Left ventricle myocardium inferior (tissue), 1 donor: ENCODE measurements at regions not wholly inside any gene's neighbourhood (a gene's known extent, or its start where the extent isn't known, plus 50 kb on each side); places are given as distances from the start of the nearest gene placed in this dataset.

Experiments used
- DNase-seq: peaks from one replicate; pipeline ENCODE4 v3.0.0-alpha.2; 2020
- H3K27ac ChIP-seq: fragments of 200-600 bp; replicated peaks from 2 replicates; pipeline ENCODE4 v1.8.0; 2021
- H3K27me3 ChIP-seq: fragments of 200-600 bp; 2 replicates; pipeline ENCODE4 v1.8.0; 2021; ENCODE audit warnings: low read depth
- H3K36me3 ChIP-seq: fragments of 200-600 bp; 2 replicates; pipeline ENCODE4 v1.8.0; 2021
- H3K4me1 ChIP-seq: fragments of 200-600 bp; 2 replicates; pipeline ENCODE4 v1.8.0; 2021
- H3K4me3 ChIP-seq: fragments of 200-600 bp; 2 replicates; pipeline ENCODE4 v1.8.0; 2021; ENCODE audit warnings: mild to moderate bottlenecking, moderate library complexity
- H3K9me3 ChIP-seq: fragments of 200-600 bp; replicated peaks from 2 replicates; pipeline ENCODE4 v1.8.0; 2021
- intact Hi-C: fragments of 100-400 bp; cut with micrococcal nuclease; formaldehyde crosslinking; loops from one replicate; pipeline ENCODE4 v1.11.0; 2022
- TF ChIP-seq, protein P1 (sequence below): fragments of 200-600 bp; IDR thresholded peaks from 2 replicates; pipeline ENCODE4 v1.8.0; 2021; ENCODE audit warnings: antibody characterized with exemption, mild to moderate bottlenecking, borderline replicate concordance
- donor health status: DM: no; HTN: yes; CAD: no; lungs with severe emphysema.

DNA sequence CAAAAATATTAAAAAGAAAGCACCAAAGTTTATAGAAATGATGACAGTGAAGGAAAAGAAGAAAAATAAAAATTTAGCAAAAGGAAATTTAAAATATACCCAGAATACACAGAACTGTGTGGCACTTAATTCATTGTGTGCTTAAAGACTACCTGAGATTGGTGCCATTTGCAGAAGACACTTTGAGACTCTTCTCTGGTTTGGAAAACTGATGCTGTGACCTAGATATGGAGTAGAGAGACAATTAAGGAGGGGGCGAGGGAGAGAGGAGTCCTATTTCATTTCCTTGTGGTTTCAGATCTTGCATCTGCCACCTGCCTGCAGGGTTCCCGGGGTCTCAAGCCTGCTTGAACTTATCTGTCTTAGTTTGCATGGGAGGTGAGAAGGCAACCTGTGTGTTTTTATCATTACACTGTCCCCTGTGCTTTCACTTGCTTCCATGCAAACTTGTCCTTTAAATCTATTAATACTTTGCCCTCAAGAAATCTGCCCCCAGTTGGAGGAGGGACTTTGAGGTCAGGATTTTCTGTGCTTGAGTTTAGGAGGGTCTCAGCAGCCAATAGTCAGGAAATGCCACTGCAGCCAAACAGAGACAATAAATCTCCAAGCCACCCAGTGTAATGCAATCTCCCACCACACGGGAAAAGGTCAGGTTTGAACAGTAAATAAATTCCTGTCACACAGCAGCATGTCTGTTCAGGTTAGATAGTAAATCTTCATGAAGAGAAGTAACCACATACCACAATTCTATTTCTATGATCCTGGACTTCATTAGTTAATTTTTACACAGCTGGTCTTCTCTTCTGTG is 119.4 kb downstream of the CAND1 start:
- TF ChIP-seq, protein P1, sequence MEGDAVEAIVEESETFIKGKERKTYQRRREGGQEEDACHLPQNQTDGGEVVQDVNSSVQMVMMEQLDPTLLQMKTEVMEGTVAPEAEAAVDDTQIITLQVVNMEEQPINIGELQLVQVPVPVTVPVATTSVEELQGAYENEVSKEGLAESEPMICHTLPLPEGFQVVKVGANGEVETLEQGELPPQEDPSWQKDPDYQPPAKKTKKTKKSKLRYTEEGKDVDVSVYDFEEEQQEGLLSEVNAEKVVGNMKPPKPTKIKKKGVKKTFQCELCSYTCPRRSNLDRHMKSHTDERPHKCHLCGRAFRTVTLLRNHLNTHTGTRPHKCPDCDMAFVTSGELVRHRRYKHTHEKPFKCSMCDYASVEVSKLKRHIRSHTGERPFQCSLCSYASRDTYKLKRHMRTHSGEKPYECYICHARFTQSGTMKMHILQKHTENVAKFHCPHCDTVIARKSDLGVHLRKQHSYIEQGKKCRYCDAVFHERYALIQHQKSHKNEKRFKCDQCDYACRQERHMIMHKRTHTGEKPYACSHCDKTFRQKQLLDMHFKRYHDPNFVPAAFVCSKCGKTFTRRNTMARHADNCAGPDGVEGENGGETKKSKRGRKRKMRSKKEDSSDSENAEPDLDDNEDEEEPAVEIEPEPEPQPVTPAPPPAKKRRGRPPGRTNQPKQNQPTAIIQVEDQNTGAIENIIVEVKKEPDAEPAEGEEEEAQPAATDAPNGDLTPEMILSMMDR = peak; percentile 32
- H3K27me3 ChIP-seq = no peaks in the 10 kb centered on the region
- H3K4me1 ChIP-seq = no peaks in the 10 kb centered on the region
- no peaks in the 10 kb centered on the region for H3K36me3 ChIP-seq
- DNase-seq = no peak
- no peak overlapping the region for H3K27ac ChIP-seq
- no peak overlapping the region for H3K4me3 ChIP-seq
- H3K9me3 ChIP-seq = no peaks in the 10 kb centered on the region
- intact Hi-C loops = no loop called here

DNA sequence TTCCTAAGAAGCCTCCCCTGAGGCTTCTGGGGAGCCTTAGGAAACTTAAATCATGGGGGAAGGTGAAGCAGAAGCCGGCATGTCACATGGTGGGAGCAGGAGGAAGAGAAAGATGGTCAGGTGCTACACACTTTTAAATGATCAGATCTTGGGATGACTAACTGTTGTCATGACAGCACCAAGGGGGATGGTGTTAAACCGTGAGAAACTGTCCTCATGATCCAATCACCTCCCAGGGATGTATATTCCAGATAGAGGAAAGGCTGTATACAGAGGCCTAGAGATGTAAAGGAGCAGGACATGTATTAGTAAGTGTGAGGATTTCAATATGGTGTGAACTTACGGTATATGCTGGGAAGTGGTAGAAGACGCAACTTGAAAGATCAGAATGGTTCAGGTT is 121.1 kb downstream of the CAND1 start:
- TF ChIP-seq, protein P1 = no peak
- Histone ChIP-seq H3K9me3 (no peaks in the 10 kb centered on the region), H3K4me3 (no peak overlapping the region), H3K27me3 (no peaks in the 10 kb centered on the region), H3K36me3 (no peaks in the 10 kb centered on the region), H3K27ac (no peak overlapping the region), H3K4me1 (peaks cover 11% of the 10 kb centered on the region)
- intact Hi-C loops = no loop called here
- no peak for DNase-seq

DNA sequence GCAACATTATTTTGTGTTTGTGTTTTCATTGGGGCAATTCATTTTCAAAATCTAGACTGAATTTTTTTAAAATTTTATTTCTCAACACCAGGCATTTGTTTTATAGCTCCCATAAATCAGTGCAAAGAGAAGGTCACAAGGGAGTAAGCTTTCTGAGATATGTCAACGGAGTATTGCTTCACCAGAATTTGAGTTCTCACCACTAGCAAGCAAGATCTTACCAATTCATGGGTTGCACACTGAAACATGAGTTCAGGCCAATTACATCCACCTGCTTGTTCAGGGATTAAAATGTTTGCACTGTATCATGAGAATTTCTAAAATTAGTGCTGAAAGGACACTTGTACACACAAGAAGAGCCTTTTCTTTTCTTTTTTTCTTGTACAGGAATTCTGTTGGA is 121.9 kb downstream of the CAND1 start:
- H3K36me3 ChIP-seq = no peaks in the 10 kb centered on the region
- intact Hi-C loops = no loop called here
- TF ChIP-seq, protein P1 = no peak
- no peaks in the 10 kb centered on the region for H3K27me3 ChIP-seq
- H3K9me3 ChIP-seq = no peaks in the 10 kb centered on the region
- H3K4me1 ChIP-seq = peaks cover 11% of the 10 kb centered on the region
- DNase-seq = no peak
- H3K27ac ChIP-seq = no peak overlapping the region
- no peak overlapping the region for H3K4me3 ChIP-seq

DNA sequence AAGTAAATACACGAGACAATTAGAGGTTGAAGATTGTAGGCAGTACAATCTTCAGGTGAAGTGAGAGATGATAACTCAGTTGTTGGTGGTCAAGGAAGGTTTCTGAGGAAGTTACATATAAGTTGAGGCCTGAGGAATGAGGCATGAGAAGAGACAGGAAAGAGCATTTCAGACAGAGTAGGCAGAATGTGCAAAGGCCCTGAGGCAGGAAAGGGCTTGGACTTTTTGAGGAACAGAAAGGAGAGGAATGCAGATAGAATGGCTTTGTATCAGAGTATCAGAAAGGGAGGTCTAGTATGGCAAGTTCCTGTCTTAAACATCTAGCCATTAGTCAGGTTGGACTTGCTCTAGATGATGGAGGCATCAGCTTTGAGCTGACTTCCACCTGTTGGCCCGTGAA is 122.5 kb downstream of the CAND1 start:
- Histone ChIP-seq H3K4me1 (peaks cover 11% of the 10 kb centered on the region), H3K27ac (no peak overlapping the region)

DNA sequence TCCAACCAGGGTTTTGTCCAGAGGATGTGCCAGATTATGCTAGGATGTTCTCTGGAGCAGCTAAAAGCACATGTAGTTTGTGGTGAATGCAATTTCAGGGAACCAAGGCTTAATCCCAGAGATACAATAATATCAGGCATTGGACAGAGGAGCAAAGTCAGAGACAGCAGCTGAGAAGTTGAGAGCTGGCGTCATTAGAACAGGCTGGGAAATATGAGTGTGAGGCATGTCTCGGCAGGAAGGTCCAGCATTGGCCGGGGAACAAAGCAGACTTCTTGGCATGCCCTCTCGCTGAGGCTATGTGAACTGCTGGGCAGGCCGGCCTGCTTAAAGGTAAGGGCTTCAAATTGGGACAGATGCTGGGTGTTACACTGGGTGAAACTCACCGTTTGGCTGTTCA is 125.4 kb downstream of the CAND1 start:
- no peaks in the 10 kb centered on the region for H3K27me3 ChIP-seq
- TF ChIP-seq, protein P1 = peak; percentile 57
- peak; percentile 45 for DNase-seq
- H3K4me3 ChIP-seq = no peak overlapping the region
- intact Hi-C loops = no loop called here
- peak overlapping the region; percentile 49 for H3K27ac ChIP-seq
- peaks cover 11% of the 10 kb centered on the region for H3K4me1 ChIP-seq
- no peaks in the 10 kb centered on the region for H3K9me3 ChIP-seq
- H3K36me3 ChIP-seq = no peaks in the 10 kb centered on the region

More for the DNA sequence above, 122.5 kb downstream of the CAND1 start:
- TF ChIP-seq, protein P1 = no peak
- H3K36me3 ChIP-seq = no peaks in the 10 kb centered on the region
- no peaks in the 10 kb centered on the region for H3K9me3 ChIP-seq
- no peak overlapping the region for H3K4me3 ChIP-seq
- H3K27me3 ChIP-seq = no peaks in the 10 kb centered on the region
- intact Hi-C loops = no loop called here
- DNase-seq = no peak
